GM18517 (cell line): ENCODE measurements at regions not wholly inside any gene's neighbourhood (a gene's known extent, or its start where the extent isn't known, plus 50 kb on each side); places are given as distances from the start of the nearest gene placed in this dataset.

Experiments used
- ATAC-seq: cut with Tn5 transposase; IDR thresholded peaks from one replicate; pipeline ENCODE4 v1.9.1; 2021; ENCODE audit warnings: mild to moderate bottlenecking, moderate library complexity; ENCODE audit not compliant: unreplicated experiment

- ATAC-seq = no peak
Measured at GRCh38 chr1:221184131-221184794, 305.0 kb downstream of the HLX start.

DNA sequence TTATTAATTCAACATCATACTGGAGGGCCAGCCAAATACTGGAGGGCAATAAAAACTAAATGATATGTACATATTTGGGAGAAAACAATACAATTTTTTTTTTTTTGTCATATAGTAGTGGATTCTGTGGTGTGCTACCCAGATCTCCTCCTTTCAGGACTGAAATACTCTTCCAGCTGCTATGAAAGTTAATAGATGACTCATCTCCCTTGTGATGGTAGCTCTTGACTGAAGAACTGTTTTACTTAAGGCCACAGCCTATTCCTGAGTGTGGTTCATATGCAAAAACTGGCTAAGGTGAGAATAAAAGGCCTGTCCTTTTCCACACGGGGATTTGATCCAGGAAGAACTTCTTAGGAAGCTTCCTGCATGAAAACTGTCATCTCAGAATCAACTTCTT, 307.9 kb downstream of the HLX start:
- no peak for ATAC-seq

GRCh38 chr1:221188458-221188857, 309.2 kb downstream of the HLX start:
- no peak for ATAC-seq

DNA sequence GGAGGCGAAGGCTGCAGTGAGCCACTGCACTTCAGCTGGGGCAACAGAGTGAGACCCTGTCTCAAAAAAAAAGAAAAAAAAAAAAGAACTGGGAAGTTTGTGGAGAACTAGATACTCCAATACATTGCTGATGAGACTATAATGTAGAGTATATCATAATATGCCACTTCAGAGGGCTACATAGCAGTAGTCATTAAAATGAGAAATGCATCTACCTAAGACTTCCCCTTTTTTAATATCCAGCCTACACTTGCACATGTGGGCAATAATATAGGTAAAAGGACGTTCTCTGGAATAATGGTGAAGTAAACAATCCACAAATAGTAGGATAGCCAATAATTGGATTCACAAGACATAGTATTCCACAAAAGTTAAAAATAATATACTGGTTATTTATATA, 311.0 kb downstream of the HLX start:
- ATAC-seq = no peak

- ATAC-seq = no peak
Measured at GRCh38 chr1:221192055-221192454, 312.8 kb downstream of the HLX start.

- ATAC-seq = no peak
Measured at GRCh38 chr1:221200464-221200863, 321.2 kb downstream of the HLX start.

GRCh38 chr1:221201773-221202172, 322.5 kb downstream of the HLX start:
- no peak for ATAC-seq

DNA sequence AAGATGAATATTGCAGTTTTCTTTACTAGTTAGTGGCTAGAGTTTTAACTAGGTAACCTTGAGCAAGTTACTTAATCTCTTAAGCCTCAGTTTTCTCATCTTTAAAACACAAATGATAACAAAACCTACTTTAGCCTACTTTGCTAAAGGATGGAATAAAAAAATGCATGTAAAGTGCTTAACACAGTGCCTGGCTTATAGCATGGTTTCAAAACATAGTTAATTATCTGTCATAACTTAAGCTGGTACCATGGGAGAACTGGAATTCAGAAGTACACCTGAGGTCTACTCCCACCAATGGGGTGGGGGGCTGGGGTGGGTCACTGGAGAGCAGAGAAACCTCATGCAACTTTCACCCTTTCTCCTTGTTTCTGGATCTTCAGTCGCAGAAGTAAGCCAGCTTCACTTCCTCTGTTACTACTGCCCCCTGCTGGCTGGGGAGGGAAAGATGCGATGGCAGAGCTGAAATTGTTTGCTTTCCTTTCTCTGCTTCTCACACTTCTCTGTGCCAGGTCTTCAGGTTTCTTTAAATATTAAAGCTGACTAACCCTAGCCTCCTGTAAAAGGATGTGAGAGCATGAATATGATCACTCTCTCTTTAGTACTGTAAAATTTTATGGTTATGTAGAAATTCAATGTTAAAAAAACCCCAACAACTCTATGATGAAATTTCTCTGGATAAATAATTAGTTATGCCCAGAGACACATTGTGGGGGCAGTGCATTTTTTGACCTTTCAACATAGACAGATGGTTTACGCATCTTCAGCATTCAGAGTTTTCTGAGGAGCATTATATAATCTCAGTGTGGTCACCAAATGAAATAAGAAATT, 324.2 kb downstream of the HLX start:
- no peak for ATAC-seq

- no peak for ATAC-seq
Measured at GRCh38 chr1:221204055-221204833, 325.0 kb downstream of the HLX start.

DNA sequence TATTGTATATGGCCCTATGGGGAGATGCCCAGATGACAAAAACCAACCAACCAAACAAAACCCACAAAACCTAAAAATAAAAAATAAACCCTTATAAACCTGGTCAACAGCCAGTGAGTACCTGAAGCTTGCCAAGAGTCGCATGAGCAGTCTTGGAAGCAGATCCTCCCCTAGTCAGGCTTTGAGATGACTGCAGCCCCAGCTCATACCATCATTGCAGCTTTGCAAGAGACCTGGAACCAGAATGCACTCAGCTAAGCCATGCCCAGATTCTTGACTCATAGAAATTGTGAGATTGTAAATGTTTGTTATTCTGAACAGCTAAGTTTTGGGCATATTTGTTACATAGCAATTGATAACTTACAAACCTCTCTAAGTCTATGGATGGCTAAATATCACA, 326.8 kb downstream of the HLX start:
- ATAC-seq = no peak

- no peak for ATAC-seq
Measured at GRCh38 chr1:221212926-221213325, 333.7 kb downstream of the HLX start.

GRCh38 chr1:221217029-221217428, 337.8 kb downstream of the HLX start:
- ATAC-seq = no peak

DNA sequence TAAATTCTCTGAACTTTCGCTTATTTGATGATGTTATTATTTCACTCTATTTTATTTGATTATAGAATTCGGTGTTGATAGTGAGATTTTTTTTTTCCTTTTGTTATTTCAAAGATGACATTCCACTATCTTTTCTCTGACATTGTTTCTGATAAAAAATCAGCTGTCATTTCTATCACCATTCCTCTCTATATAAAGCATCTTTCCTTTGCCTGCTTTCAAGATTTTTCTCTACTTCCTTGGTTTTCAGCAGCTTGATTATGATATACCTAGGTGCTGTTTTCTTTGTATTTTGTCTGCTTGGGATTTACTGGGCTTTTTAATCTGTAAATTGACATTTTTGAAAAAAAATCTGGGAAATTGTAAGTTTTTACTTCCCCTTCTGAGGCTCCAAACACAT, 344.0 kb downstream of the HLX start:
- no peak for ATAC-seq

DNA sequence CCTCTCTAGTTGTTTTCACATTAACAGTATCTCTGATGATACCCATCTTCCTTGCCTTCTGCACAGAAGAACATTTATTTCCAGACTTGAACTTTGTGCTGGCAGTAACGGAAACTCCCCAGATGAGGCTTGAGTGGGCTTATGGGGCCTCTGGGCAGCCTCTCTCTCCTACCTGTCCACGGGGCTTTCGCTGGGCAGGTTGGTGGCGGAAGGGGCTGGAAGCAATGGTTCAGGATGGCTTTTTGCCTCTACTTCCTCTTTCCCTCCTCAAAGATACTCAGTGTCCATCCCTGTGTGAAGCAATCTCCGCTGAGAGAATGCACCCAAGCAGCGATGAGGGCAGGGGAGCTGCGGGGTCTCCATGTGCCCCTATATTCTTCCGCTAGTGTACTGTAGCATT, 348.2 kb downstream of the HLX start:
- ATAC-seq = no peak

DNA sequence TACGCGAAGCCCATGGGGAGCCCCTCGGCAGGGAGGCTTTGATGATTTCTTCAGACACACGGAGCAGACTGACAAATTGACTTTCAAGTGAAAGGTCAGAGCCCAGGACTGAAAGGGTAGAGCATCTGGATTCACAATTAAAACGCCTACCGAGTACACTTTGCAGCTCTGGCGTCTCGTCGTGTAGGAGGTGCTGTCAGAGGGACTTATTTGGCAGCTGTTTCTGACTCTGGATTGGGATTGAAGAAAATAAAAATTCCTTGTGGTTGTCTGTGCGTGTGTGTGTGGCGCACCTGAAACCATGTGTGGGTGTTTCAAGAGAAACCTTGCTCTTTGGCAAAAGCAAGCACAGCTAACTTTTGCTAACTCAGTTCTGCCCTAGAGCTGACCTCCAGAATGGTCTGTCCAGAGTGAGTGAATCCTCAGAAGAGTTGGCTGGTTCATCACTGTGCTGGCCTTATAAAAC, 348.7 kb downstream of the HLX start:
- no peak for ATAC-seq

DNA sequence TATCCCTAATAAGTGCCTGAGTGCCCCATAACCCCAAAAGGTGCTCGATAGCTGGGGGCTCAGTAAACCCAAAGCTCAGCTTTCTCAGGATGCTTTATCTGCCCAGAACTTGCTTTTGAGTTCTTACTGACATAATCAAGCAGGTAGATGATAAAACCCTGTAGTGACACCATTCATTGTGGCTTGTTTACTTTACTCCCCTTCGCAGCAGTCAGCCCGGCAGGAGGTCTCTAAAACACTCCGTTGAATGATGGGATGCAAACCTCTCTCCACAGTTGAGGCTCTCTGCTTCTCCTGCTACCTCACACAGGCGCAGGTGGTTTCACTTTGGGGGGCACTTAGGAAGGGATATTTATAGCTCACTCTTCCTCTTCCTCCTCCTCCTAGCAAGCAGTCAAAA, 349.4 kb downstream of the HLX start:
- ATAC-seq = no peak

DNA sequence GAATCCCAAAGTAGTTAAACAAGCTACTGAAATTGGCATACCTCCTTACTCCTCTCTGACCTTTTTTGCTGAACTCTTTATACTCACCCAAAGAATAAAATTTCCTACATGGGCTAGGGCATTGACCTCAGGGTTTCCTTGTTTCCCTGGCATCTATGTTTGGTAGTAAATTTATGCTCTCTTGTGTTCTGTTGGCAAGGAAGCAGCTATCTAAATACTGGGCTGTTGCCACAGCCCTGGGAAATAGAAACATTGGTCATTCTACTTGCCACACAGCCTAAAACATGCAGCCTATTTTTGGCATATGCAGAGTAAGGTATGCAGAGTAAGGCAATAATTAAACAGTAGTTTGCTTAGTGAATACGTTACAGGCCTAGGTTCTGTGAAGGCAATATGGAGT, 351.4 kb downstream of the HLX start:
- ATAC-seq = no peak

- no peak for ATAC-seq
Measured at GRCh38 chr1:221234791-221235190, 355.5 kb downstream of the HLX start.

- no peak for ATAC-seq
Measured at GRCh38 chr1:221237587-221237986, 358.3 kb downstream of the HLX start.

DNA sequence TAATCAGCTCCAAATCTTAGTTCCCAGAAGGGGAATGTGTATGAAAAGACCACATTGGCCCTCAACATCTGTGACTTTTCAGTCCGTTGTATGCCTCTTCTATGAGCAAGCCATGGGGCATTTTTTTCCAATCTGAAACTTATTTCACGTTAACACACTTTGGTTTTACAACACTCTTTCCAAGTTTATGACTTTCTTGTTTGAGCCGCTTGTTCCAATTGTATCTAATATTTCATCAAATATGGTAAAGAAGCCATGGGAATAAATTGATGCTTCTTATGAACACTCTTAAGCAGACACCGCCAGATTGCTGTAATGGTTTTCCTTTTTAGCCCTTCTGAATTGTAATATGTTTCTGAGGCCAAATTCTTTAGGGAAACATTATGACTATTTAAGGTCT, 359.9 kb downstream of the HLX start:
- ATAC-seq = no peak

- ATAC-seq = no peak
Measured at GRCh38 chr1:221239792-221240191, 360.5 kb downstream of the HLX start.

DNA sequence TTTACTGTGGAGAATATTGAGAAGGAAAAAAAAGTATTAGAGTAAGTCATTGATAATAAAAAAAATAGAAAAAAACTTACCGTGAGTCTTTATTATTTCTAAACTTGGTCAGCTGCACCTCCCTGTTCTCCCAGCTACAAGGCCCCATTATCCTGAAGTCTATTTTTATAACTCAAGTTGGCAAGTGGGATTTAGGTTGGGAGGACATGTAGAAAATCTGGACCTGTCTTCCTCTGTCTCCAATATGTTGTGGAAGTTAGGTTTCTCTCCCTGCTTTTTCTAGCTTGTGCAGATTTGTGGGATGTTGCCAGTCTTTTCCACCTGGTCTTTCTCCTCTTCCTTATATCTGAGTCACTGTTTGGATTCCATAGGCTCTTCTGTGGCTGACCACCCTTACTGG, 361.4 kb downstream of the HLX start:
- ATAC-seq = no peak
